ENCODE measurements at regions not wholly inside any gene's neighbourhood (a gene's known extent, or its start where the extent isn't known, plus 50 kb on each side); places are given as distances from the start of the nearest gene placed in this dataset.

DNA sequence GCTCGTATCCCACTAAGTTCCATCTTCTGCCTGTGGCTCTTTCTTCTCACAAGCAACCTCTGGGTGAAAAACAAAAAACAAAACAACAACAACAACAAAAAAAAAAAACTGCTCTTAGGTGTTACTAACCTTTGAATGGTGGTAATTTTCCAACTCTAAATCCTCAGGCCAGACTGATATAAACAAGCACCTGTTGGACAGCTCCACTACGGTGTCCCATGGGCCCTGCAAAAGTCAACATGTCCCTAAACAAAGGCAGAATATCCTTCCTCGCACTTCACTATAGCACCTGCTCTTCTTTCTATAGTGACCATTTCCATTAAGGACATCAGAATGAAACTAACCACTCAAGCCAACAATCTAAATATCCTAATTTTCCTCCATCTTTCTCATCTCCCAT lies 54.6 kb upstream of the PARM1 start:
- no peak for DNase-seq
- in situ Hi-C loops (cut with MboI; ENCODE audit: low pct_unique_long_range_greater_than_20kb, low sequenced_read_pairs) = no loop called here

DNA sequence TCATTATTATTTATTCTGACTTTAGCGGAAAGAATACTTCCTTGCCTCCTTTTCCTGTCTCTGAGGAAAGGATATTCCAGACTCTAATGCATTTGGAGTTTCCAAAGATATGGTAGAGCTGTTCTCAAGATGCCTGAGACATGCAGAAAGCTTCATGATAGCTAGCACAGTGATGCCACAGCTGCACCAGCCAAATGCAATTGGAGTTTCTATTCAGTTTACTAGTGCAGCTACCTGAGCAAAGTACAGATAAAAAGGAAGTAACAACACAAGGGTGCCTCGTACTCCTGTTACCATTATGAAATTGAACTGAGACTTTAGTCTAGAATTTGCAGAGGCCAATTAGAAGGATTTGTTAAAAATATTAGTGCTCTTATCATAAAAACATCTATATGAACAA lies 57.5 kb upstream of the PARM1 start:
- no peak for DNase-seq
- in situ Hi-C loops (cut with MboI; ENCODE audit: low pct_unique_long_range_greater_than_20kb, low sequenced_read_pairs) = no loop called here

DNA sequence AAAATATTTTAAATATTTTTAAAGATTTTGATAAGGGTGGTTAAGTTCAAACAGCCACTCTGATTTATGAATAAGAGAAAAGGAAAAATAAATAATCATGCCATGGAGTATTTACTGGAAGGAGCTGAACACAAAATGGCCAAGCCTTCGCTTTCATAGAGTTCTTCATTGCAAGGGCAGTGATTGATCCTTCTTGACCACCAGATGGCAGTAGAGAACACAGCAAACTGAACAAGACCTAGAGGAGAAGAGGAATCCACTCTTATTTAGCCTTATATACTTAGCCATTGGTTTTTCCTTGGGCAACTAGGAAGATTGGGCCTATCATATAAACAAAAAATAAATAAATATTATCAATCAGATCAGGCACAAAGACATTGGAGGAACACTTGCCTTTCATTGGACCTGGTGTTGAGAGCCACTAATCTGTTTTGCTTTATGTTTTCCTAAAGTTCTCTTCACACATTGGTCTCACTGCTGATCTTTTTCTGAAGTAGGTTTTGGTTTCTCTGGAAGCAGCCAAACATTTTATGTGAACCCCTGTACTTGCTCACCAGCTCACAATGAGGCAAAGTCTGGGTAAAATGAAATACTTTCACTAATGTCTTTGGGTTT lies 58.1 kb upstream of the PARM1 start:
- in situ Hi-C loops (cut with MboI; ENCODE audit: low pct_unique_long_range_greater_than_20kb, low sequenced_read_pairs) = no loop called here
- peak; percentile 55 for DNase-seq

DNA sequence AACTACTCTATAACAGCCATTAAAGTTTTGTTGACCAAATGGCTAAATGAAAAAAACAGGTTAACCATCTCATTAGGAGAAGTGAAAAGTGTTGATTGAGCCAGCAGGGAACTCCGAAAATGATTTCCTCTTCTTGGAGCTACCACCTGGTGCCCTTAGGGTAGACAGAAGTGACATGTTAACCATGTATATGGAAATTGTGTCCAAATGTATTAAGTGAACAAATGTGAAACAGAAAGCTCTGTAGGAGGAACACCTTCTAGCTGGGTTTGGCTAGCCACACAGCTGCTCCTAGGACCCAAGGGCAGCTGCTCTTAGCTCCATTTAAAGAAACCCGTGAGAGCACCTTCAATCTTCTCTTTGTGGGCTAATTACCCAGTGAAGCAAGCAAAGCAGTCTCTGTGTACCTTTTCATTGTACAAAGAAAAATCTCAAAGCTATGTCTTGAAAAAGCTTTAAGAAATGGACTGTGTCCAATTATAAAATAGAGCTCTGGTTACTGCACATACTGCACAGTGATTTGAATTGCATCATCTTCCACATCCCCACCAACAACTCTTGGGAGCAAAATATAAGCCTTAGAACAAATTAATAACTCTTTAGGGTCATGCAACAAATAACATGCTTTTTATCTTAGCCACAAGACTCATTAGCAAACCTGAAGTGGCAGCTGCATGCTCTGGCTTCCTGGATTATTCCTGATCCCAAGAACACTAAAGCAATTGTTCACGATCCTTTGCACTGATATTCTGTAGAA lies 59.2 kb upstream of the PARM1 start:
- DNase-seq = no peak
- in situ Hi-C loops (cut with MboI; ENCODE audit: low pct_unique_long_range_greater_than_20kb, low sequenced_read_pairs) = no loop called here

DNA sequence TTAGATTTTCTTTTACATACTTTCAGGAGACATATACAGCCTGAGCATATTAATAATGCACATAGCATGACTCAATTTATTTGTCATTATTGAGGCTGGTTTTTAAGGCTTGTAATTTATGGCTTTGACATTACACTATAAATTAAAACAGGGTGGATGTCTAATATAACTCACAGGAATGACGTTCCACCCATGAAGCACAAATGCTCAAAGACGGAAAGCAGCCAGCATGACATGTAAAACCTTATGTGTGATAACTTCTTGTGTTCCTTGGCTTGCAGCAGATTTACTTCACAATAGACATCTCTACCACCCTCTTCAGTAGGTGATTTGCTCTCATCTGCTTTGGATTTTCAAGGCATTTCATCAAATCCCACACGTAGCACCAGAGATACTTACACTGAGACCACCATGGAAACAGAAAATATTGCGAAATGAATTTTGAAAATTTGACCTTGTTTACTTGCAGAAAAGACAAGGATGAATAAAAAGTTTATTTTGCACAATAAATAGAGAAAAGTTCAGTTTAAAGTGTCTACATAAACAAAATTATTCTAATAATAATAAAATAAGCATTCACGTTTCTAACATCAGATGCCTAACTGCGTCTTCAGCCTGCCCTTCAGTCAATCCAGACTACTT lies 64.7 kb upstream of the BTC start:
- DNase-seq = no peak
- in situ Hi-C loops (cut with MboI; ENCODE audit: low pct_unique_long_range_greater_than_20kb, low sequenced_read_pairs) = no loop called here

DNA sequence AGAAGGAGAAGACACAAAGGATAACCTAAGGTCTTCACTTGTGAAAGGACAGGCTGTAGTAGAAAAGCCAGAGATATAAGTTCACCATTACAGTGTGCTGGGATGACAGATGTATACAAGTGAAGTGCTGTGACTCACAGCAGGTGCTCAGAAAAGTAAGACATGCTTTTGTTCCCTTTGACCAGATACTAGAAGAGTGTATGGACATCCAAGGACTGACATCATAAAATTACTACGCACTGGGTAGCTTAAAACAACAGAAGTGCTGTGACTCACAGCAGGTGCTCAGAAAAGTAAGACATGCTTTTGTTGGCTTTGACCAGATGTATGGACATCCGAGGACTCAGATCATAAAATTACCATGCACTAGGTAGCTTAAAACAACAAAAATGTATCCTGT lies 61.6 kb upstream of the BTC start:
- no peak for DNase-seq
- in situ Hi-C loops (cut with MboI; ENCODE audit: low pct_unique_long_range_greater_than_20kb, low sequenced_read_pairs) = no loop called here

DNA sequence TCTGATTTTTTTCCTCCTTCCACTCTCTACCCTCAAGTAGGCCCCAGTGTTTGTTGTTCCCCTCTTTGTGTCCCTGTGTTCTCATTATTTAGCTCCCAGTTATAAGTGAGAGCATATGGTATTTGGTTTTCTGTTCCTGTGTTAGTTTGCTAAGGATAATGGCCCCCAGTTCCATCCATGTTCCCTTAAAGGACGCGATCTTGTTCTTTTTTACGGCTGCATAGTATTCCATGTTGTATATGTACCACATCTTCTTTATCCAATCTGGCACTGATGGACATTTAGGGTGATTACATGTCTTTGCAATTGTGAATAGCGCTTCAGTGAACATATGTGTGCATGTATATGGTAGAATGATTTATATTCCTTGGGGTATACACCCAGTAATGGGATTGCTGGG lies 54.5 kb upstream of the BTC start:
- DNase-seq = no peak
- in situ Hi-C loops (cut with MboI; ENCODE audit: low pct_unique_long_range_greater_than_20kb, low sequenced_read_pairs) = no loop called here

DNA sequence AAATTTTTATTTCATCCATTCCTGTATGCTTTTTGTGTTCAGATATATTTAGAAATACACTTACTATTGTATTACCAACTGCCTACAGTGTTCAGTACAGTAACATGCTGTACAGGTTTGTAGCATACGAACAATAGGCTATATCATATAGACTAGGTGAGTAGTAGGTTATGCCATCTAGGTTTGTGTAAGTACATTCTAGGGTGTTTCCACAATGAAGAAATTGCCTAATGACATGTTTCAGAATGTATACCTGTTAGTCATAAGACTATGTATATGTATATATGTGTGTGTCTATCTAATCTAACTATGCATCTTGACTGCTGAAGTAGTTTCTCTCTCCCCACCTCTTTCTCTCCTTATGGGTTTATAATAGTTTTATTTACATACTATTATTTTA lies 51.5 kb upstream of the BTC start:
- in situ Hi-C loops (cut with MboI; ENCODE audit: low pct_unique_long_range_greater_than_20kb, low sequenced_read_pairs) = no loop called here
- DNase-seq = no peak
